DOHH2 (cell line): ENCODE measurements at regions not wholly inside any gene's neighbourhood (a gene's known extent, or its start where the extent isn't known, plus 50 kb on each side); places are given as distances from the start of the nearest gene placed in this dataset.

Source experiments
- CTCF ChIP-seq: fragments of 200-600 bp; sonication (generic); IDR thresholded peaks from one replicate; pipeline ENCODE4 v1.5.1; 2014; ENCODE audit warnings: antibody characterized with exemption, mild to moderate bottlenecking, low read depth, low read length; ENCODE audit not compliant: poor library complexity, severe bottlenecking
- EZH2phosphoT487 ChIP-seq: fragments of 200-600 bp; sonication (generic); IDR thresholded peaks from 2 replicates; pipeline ENCODE4 v1.6.1; 2017; ENCODE audit warnings: borderline replicate concordance, mild to moderate bottlenecking, antibody characterized with exemption, low read length, moderate library complexity, mixed read lengths

DNA sequence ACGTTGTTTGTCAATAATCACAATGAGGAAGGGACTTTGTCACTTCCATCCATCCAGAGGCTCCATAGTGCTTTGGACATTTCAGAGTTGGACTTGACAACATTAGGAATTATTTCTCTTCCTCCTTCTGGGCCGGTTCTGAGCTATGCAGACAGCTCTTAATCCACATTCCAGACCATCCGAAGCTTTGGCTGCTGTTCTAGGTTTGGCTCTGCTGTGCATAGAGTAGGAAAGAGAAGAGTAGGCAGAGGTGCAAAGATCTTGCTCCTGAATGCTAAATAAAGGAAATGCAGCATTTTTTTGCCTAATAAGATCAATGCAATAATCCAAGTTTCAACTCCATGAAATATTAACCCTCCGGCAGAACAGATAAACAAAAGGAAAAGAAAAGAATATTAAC is 216.3 kb upstream of the PRNP start:
- TF ChIP-seq CTCF (no peak), EZH2phosphoT487 (no peak)
